Muscle of back (tissue), 3 donors: ENCODE measurements at regions not wholly inside any gene's neighbourhood (a gene's known extent, or its start where the extent isn't known, plus 50 kb on each side); places are given as distances from the start of the nearest gene placed in this dataset.
"Not testable (repeated sequence)": the region's sequence is repeated elsewhere in the genome, so short reads cannot be mapped to it uniquely, and the experiment has no call there.

ENCODE experiments used
- DNase-seq, 3 donors: peaks; one replicate each; pipeline versions ENCODE4 v3.0.0 to v3.0.0-alpha.2; 2013

GRCh38 chr13:61696676-61697075, 281.0 kb upstream of the PCDH20 start:
- DNase-seq = peak in 2 of 3 donors; percentile 21 to 72

GRCh38 chr13:61695147-61695546, 279.5 kb upstream of the PCDH20 start:
- DNase-seq = no peak

- no peak for DNase-seq
Measured at GRCh38 chr13:61692691-61693090, 277.0 kb upstream of the PCDH20 start.

GRCh38 chr13:61685682-61686012, 270.0 kb upstream of the PCDH20 start:
- peak in 2 of 3 donors; percentile 30 to 49 for DNase-seq

GRCh38 chr13:61684976-61685681, 269.5 kb upstream of the PCDH20 start:
- DNase-seq = no peak

GRCh38 chr13:61672756-61673155, 257.1 kb upstream of the PCDH20 start:
- peak in 1 of 3 donors; percentile 60 for DNase-seq

GRCh38 chr13:61670384-61671161, 254.9 kb upstream of the PCDH20 start:
- DNase-seq = no peak

- DNase-seq = no peak
Measured at GRCh38 chr13:61664801-61665705, 249.4 kb upstream of the PCDH20 start.

GRCh38 chr13:61654481-61654880, 238.8 kb upstream of the PCDH20 start:
- DNase-seq = peak in 2 of 3 donors; percentile 10 to 57

GRCh38 chr13:61648547-61648946, 232.9 kb upstream of the PCDH20 start:
- DNase-seq = no peak

- no peak for DNase-seq
Measured at GRCh38 chr13:61612192-61612591, 196.5 kb upstream of the PCDH20 start.

- no peak for DNase-seq
Measured at GRCh38 chr13:61608138-61608537, 192.5 kb upstream of the PCDH20 start.

- peak in 1 of 3 donors; percentile 37 for DNase-seq
Measured at GRCh38 chr13:61600360-61601033, 184.8 kb upstream of the PCDH20 start.

GRCh38 chr13:61592489-61592888, 176.8 kb upstream of the PCDH20 start:
- DNase-seq = no peak

- DNase-seq = no peak
Measured at GRCh38 chr13:61575973-61576372, 160.3 kb upstream of the PCDH20 start.

- no peak for DNase-seq
Measured at GRCh38 chr13:61563645-61564044, 148.0 kb upstream of the PCDH20 start.

- no peak for DNase-seq
Measured at GRCh38 chr13:61546911-61547310, 131.3 kb upstream of the PCDH20 start.

GRCh38 chr13:61546413-61546812, 130.8 kb upstream of the PCDH20 start:
- DNase-seq = no peak

- DNase-seq = no peak
Measured at GRCh38 chr13:61536433-61536832, 120.8 kb upstream of the PCDH20 start.

GRCh38 chr13:61531383-61532065, 115.9 kb upstream of the PCDH20 start:
- DNase-seq = no peak

- not testable (repeated sequence) for DNase-seq
Measured at GRCh38 chr13:61519214-61519613, 103.6 kb upstream of the PCDH20 start.
